Neural progenitor cell (in vitro differentiated cells): ENCODE measurements at regions not wholly inside any gene's neighbourhood (a gene's known extent, or its start where the extent isn't known, plus 50 kb on each side); places are given as distances from the start of the nearest gene placed in this dataset.

Experiments used
- CTCF ChIP-seq: fragments of 200-600 bp; sonication (generic); IDR thresholded peaks from 2 replicates; pipeline ENCODE4 v1.5.1; 2017; ENCODE audit warnings: antibody characterized with exemption, mild to moderate bottlenecking
- EZH2 ChIP-seq: fragments of 200-600 bp; sonication (generic); IDR thresholded peaks from 2 replicates; pipeline ENCODE4 v1.6.1; 2017; ENCODE audit warnings: antibody characterized with exemption, mild to moderate bottlenecking, moderate library complexity

GRCh38 chr9:99427260-99427659 is 205.2 kb downstream of the SEC61B start:
- TF ChIP-seq CTCF (no peak), EZH2 (no peak)
